CD4-positive, alpha-beta T cell treated with Interferon alpha-2 for 1 hour (primary cell): ENCODE measurements at regions not wholly inside any gene's neighbourhood (a gene's known extent, or its start where the extent isn't known, plus 50 kb on each side); places are given as distances from the start of the nearest gene placed in this dataset.

Source experiments
- DNase-seq, 2 donors: peaks; one replicate each; pipeline ENCODE4 v3.0.0-alpha.2; 2020 to 2022

- no peak for DNase-seq
Measured at GRCh38 chr5:38207343-38207742, 51.0 kb upstream of the EGFLAM start.

GRCh38 chr5:38202741-38203140 is 55.6 kb upstream of the EGFLAM start:
- DNase-seq, result no peak

GRCh38 chr5:38200872-38201557 is 57.3 kb upstream of the EGFLAM start:
- no peak for DNase-seq

GRCh38 chr5:38197118-38197517 is 61.2 kb upstream of the EGFLAM start:
- DNase-seq, result no peak

GRCh38 chr5:38193015-38193581 is 65.3 kb upstream of the EGFLAM start:
- DNase-seq, result peak; percentile 21 to 53

GRCh38 chr5:38191693-38192092 is 66.7 kb upstream of the EGFLAM start:
- DNase-seq, result no peak

- no peak for DNase-seq
Measured at GRCh38 chr5:38190111-38190510, 68.2 kb upstream of the EGFLAM start.

GRCh38 chr5:38189081-38189504 is 69.3 kb upstream of the EGFLAM start:
- no peak for DNase-seq

- no peak for DNase-seq
Measured at GRCh38 chr5:38188591-38188990, 69.8 kb upstream of the EGFLAM start.

GRCh38 chr5:38187532-38187931 is 70.8 kb upstream of the EGFLAM start:
- no peak for DNase-seq

GRCh38 chr5:38184627-38185026 is 73.7 kb upstream of the EGFLAM start:
- no peak for DNase-seq

GRCh38 chr5:38182991-38183390 is 75.4 kb upstream of the EGFLAM start:
- no peak for DNase-seq

GRCh38 chr5:38168029-38168428 is 90.3 kb upstream of the EGFLAM start:
- DNase-seq, result no peak

GRCh38 chr5:38167562-38167996 is 90.8 kb upstream of the EGFLAM start:
- DNase-seq, result no peak

- DNase-seq, result no peak
Measured at GRCh38 chr5:38166832-38167231, 91.5 kb upstream of the EGFLAM start.

- no peak for DNase-seq
Measured at GRCh38 chr5:38165435-38165834, 92.9 kb upstream of the EGFLAM start.

- no peak for DNase-seq
Measured at GRCh38 chr5:38164776-38165399, 93.5 kb upstream of the EGFLAM start.

- DNase-seq, result no peak
Measured at GRCh38 chr5:38163636-38164237, 94.6 kb upstream of the EGFLAM start.

- no peak for DNase-seq
Measured at GRCh38 chr5:38162625-38163024, 95.7 kb upstream of the EGFLAM start.

- no peak for DNase-seq
Measured at GRCh38 chr5:38157024-38157423, 101.3 kb upstream of the EGFLAM start.

GRCh38 chr5:38154615-38155204 is 103.6 kb upstream of the EGFLAM start:
- no peak for DNase-seq

- DNase-seq, result no peak
Measured at GRCh38 chr5:38151878-38152277, 106.5 kb upstream of the EGFLAM start.

GRCh38 chr5:38149815-38150195 is 108.6 kb upstream of the EGFLAM start:
- DNase-seq, result no peak
